Loucy (cell line): ENCODE measurements at regions not wholly inside any gene's neighbourhood (a gene's known extent, or its start where the extent isn't known, plus 50 kb on each side); places are given as distances from the start of the nearest gene placed in this dataset.

Experiments used
- H2AFZ ChIP-seq: fragments of 200-600 bp; sonication (generic); 2 replicates; pipeline ENCODE4 v1.6.0; 2016; ENCODE audit warnings: antibody characterized with exemption, mild to moderate bottlenecking, low read length, moderate library complexity
- H3F3A ChIP-seq: fragments of 200-600 bp; 2 replicates; pipeline ENCODE4 v1.6.0; 2016; ENCODE audit warnings: antibody characterized with exemption, low read depth, mild to moderate bottlenecking
- H3K27me3 ChIP-seq: fragments of 200-600 bp; sonication (generic); 2 replicates; pipeline ENCODE4 v1.6.1; 2014; ENCODE audit warnings: low read length, mild to moderate bottlenecking; ENCODE audit not compliant: insufficient read depth, poor library complexity, severe bottlenecking
- H3K36me3 ChIP-seq: fragments of 200-600 bp; sonication (generic); 2 replicates; pipeline ENCODE4 v1.6.1; 2016; ENCODE audit warnings: low read length; ENCODE audit not compliant: insufficient read depth
- H3K4me1 ChIP-seq: fragments of 200-600 bp; sonication (generic); 2 replicates; pipeline ENCODE4 v1.5.1; 2014; ENCODE audit warnings: low read length, mild to moderate bottlenecking; ENCODE audit not compliant: insufficient read depth, poor library complexity, severe bottlenecking
- H3K4me2 ChIP-seq: fragments of 200-600 bp; sonication (generic); 2 replicates; pipeline ENCODE4 v1.6.0; 2014; ENCODE audit warnings: antibody characterized with exemption, low read length, low read depth, mild to moderate bottlenecking; ENCODE audit not compliant: poor library complexity, severe bottlenecking
- H3K4me3 ChIP-seq: fragments of 200-600 bp; sonication (generic); 2 replicates; pipeline ENCODE4 v1.5.1; 2014; ENCODE audit warnings: low read length, mild to moderate bottlenecking, mixed read lengths; ENCODE audit not compliant: poor library complexity, severe bottlenecking
- H3K79me2 ChIP-seq: fragments of 200-600 bp; sonication (generic); 2 replicates; pipeline ENCODE4 v1.6.1; 2014; ENCODE audit warnings: low read length; ENCODE audit not compliant: insufficient read depth
- H3K9ac ChIP-seq: fragments of 200-600 bp; sonication (generic); 2 replicates; pipeline ENCODE4 v1.6.0; 2014; ENCODE audit warnings: mild to moderate bottlenecking, low read depth, low read length, moderate library complexity; ENCODE audit not compliant: poor library complexity, severe bottlenecking
- H3K9me2 ChIP-seq: fragments of 200-600 bp; sonication (generic); replicated peaks from 2 replicates; pipeline ENCODE4 v1.6.1; 2016; ENCODE audit warnings: low read depth, low read length, mixed read lengths
- H3K9me3 ChIP-seq: fragments of 200-600 bp; sonication (generic); 2 replicates; pipeline ENCODE4 v1.6.1; 2014; ENCODE audit warnings: mild to moderate bottlenecking, antibody characterized with exemption, low read length, low read depth; ENCODE audit not compliant: insufficient read depth
- H4K20me1 ChIP-seq: fragments of 200-600 bp; sonication (generic); 2 replicates; pipeline ENCODE4 v1.6.0; 2014; ENCODE audit warnings: antibody characterized with exemption, low read length, mild to moderate bottlenecking; ENCODE audit not compliant: insufficient read depth, poor library complexity, severe bottlenecking
- CTCF ChIP-seq: fragments of 200-600 bp; sonication (generic); conservative IDR thresholded peaks from 2 replicates; pipeline ENCODE4 v1.5.1; 2014; ENCODE audit warnings: mild to moderate bottlenecking, antibody characterized with exemption, low read length
- EZH2phosphoT487 ChIP-seq: fragments of 200-600 bp; IDR thresholded peaks from 2 replicates; pipeline ENCODE4 v1.6.1; 2018; ENCODE audit warnings: antibody characterized with exemption, mild to moderate bottlenecking, moderate library complexity, borderline replicate concordance

DNA sequence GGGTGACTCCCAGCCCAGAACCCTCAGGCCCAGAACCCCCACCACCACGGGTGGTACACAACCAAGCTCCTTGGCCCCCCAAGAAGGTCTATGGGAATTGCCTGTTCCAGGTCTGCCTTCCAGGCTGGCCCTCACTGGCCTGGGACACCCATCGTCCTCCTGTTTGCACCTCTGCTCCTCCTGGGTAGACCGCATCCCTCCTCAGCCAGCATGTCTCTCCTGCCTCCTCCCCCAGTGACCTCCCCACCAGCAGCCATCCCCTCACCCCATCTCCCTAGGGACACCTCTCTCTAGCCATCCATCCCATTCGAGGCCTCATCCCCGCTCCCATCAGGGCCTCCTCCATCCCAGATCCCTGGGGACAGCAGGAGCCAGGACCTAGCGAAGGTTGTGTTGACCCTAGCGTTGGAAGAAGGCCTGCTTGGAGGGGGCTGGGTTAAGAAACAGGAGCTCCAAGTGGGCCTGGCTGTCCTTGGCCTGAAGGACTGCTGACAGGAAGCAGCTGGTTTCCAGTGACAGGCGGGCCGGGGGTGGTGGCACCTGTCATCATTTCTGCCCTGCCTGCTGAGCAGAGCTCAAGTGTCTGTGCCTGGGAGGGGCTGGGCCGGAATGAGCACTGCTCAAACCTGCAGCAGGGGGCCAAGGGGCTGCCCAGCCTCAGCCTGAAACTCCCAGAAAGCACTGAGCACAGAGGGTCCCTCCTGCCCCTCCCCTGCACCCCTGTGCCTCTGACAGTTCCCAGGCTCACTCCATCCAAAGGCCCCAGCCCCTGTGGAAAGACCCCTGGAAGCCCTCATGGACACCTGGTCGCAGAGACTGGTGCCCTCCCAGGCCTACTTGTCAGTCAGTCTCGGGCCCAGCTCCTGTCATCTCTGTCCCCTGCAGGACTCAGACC lies 96.0 kb upstream of the OTOS start:
- Histone ChIP-seq H2AFZ (no peak overlapping the region), H3K9ac (no peak overlapping the region), H3K4me1 (no peaks in the 10 kb centered on the region), H3K27me3 (no peaks in the 10 kb centered on the region), H3F3A (no peaks in the 10 kb centered on the region), H4K20me1 (no peaks in the 10 kb centered on the region), H3K9me3 (no peaks in the 10 kb centered on the region), H3K79me2 (no peaks in the 10 kb centered on the region), H3K9me2 (no peaks in the 10 kb centered on the region), H3K36me3 (no peaks in the 10 kb centered on the region), H3K4me2 (no peak overlapping the region), H3K4me3 (no peak overlapping the region)
- no peak for TF ChIP-seq CTCF

- H2AFZ ChIP-seq = no peak overlapping the region
- H3K4me3 ChIP-seq = no peak overlapping the region
- H4K20me1 ChIP-seq = no peaks in the 10 kb centered on the region
- H3F3A ChIP-seq = no peaks in the 10 kb centered on the region
- no peaks in the 10 kb centered on the region for H3K36me3 ChIP-seq
- no peak overlapping the region for H3K4me2 ChIP-seq
- H3K27me3 ChIP-seq = no peaks in the 10 kb centered on the region
- H3K9me2 ChIP-seq = no peaks in the 10 kb centered on the region
- no peaks in the 10 kb centered on the region for H3K4me1 ChIP-seq
- TF ChIP-seq CTCF (no peak), EZH2phosphoT487 (no peak)
- H3K9ac ChIP-seq = no peak overlapping the region
- no peaks in the 10 kb centered on the region for H3K9me3 ChIP-seq
- no peaks in the 10 kb centered on the region for H3K79me2 ChIP-seq
These were observed 97.2 kb upstream of the OTOS start for GRCh38 chr2:240237609-240238174.

DNA sequence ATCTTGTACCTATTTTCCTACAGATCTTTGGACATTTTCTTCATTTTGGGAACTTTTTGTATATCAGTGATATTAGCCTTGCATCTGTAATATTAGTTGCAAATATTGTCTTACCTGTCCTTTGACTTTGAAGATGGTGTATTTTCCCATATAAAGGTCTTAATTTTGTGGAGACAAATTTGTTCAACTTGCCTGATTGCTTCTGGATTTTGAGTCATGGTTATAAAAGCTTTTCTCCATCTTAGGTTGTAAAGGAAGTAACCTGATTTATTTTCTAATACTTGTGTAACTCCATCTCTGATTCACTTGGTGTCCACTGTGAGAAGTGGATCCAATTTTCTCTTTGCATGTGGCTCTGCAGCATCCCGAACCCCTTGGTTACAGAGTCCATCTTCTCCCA lies 97.7 kb upstream of the OTOS start:
- TF ChIP-seq CTCF = no peak
- no peak for TF ChIP-seq EZH2phosphoT487
- no peaks in the 10 kb centered on the region for H3K4me1 ChIP-seq
- no peak overlapping the region for H3K4me2 ChIP-seq
- no peaks in the 10 kb centered on the region for H3K9me2 ChIP-seq
- no peaks in the 10 kb centered on the region for H3K9me3 ChIP-seq
- H3K36me3 ChIP-seq = no peaks in the 10 kb centered on the region
- no peaks in the 10 kb centered on the region for H3K79me2 ChIP-seq
- H3K27me3 ChIP-seq = no peaks in the 10 kb centered on the region
- H4K20me1 ChIP-seq = no peaks in the 10 kb centered on the region
- H3F3A ChIP-seq = no peaks in the 10 kb centered on the region
- no peak overlapping the region for H3K9ac ChIP-seq
- H2AFZ ChIP-seq = no peak overlapping the region
- no peak overlapping the region for H3K4me3 ChIP-seq
